ES-I3 (cell line): ENCODE measurements at regions not wholly inside any gene's neighbourhood (a gene's known extent, or its start where the extent isn't known, plus 50 kb on each side); places are given as distances from the start of the nearest gene placed in this dataset.
"Not testable (repeated sequence)": the region's sequence is repeated elsewhere in the genome, so short reads cannot be mapped to it uniquely, and the experiment has no call there.

Experiments used
- H3K36me3 ChIP-seq: 2 replicates; pipeline ENCODE4 v1.6.1; 2013; ENCODE audit warnings: mild to moderate bottlenecking, low read length, control low read depth, moderate library complexity; ENCODE audit not compliant: insufficient read depth
- H3K4me1 ChIP-seq: 2 replicates; pipeline ENCODE4 v1.6.1; 2013; ENCODE audit warnings: mild to moderate bottlenecking, control low read depth, low read length; ENCODE audit not compliant: insufficient read depth
- H3K9ac ChIP-seq: 2 replicates; pipeline ENCODE4 v1.6.1; 2013; ENCODE audit warnings: low read depth, mild to moderate bottlenecking, low read length, moderate library complexity
- H3K9me3 ChIP-seq: 2 replicates; pipeline ENCODE4 v1.6.1; 2013; ENCODE audit warnings: mild to moderate bottlenecking, low read length, moderate library complexity; ENCODE audit not compliant: control insufficient read depth, insufficient read depth

DNA sequence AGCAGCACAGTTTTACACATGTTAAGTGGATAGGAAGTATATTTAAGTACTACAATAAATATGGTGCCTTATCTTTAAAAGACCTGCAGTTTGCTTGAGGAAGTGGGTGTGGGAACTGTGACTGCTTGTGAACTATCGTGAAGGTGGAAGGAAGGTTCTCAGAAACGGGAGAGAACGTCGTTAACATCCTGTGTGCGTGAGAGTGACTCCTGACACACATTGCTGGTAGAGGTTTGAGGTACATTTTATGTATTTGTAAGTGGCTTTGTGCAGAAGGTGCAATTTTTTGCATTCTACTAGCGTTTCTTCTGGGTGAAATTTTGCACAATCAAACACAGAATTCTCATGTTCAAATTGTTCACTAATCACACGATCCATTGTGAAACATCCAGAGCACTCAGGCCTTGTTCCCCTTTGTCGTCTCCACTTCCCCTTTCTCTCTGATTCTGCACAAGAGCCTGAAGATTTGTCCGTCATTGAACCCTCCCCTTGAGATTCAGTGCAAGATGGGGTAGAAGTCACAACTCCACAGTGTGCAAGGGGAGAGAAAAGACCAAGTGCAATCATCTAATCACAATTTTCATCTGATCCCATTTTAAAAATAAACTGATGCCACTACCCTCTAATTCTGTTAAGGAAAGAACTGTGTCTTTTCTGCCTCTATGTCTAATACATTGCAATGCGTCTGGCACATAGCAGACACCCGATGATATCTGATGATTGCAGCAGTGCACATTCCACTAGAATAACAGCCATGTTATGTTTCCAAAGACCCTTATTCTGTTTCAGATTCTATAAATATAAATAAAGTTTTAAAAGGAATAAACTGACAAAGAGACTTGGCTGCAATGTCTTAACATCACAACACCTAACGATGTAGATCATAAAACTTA, 279.9 kb downstream of the NEBL start:
- no peaks in the 10 kb centered on the region; the same call in 1 of the 2 replicates for H3K9me3 ChIP-seq
- H3K9ac ChIP-seq: no peak overlapping the region
- H3K36me3 ChIP-seq: no peaks in the 10 kb centered on the region
- peaks cover 21% of the 10 kb centered on the region for H3K4me1 ChIP-seq

DNA sequence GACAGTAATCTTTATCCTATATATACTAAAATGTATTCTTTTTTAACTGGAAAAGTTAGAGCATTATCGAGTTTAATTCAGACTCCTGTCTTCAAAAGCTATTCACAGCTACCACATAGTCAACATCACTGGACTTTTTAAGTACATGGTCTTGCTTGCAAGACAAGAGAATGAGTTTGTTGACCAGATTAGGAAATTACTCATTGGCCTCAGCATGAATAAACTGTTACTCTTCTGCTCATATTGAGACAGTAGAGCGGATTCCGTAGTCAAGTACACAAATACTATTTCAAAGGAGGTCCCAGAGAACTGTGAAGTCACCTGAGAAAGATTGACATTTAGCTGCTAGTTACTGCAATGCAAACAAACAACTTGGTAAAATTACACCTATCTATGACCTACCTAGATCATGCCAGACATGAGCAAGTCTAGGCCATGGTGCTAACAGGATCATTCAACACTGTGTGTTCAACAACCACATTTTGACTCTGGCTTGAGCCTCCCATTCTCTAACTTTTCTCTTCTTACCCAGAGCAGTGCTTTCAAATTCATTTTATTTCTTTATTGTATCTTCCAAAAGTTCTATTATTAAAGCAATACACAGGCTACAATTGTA, 280.9 kb downstream of the NEBL start:
- H3K9me3 ChIP-seq: no peaks in the 10 kb centered on the region; the same call in 1 of the 2 replicates
- H3K36me3 ChIP-seq: no peaks in the 10 kb centered on the region

DNA sequence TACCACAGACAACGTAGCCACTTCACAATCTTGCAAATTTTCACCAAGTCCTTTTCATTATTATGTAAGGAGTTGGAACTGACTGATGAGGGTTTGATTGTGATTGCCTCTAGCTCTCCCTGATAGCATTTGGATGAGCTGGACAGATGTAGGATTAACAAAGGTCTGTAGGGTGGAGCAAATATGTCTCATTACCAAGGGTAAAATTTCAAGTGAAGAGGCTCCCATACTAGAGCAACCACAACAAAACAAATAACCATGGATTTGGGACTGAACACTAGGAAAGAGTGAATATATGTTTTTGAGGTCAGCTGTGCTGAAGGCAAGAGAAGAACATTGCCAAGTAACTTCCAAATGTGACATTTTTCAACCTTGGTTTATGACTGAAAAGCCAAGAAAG, 281.7 kb downstream of the NEBL start:
- Histone ChIP-seq H3K4me1 (peaks cover 21% of the 10 kb centered on the region), H3K9ac (no peak overlapping the region), H3K9me3 (no peaks in the 10 kb centered on the region; the same call in 1 of the 2 replicates), H3K36me3 (no peaks in the 10 kb centered on the region)

More for the DNA sequence above, 280.9 kb downstream of the NEBL start:
- Histone ChIP-seq H3K4me1 (peaks cover 21% of the 10 kb centered on the region), H3K9ac (no peak overlapping the region)

DNA sequence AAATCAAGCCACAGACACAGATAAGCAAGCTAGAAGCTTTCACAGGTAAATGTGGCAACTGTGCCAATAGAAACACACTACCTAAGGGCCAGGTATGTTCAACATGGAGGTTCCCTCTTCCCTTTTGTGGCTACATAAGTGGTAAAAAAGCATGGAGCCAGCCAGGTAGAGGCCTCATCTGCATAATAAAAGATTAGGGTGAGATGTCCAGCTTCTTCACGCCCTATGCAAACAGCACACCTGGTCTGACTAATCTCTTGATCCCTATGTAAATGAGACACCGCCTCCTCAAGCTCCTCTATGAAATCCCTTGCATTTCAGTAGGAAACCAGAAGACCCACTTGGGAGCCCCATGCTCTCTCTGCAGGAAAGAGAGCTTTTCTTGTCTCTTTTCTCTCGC, 282.2 kb downstream of the NEBL start:
- Histone ChIP-seq H3K36me3 (no peaks in the 10 kb centered on the region), H3K9ac (no peak overlapping the region), H3K9me3 (no peaks in the 10 kb centered on the region; the same call in 1 of the 2 replicates), H3K4me1 (peaks cover 21% of the 10 kb centered on the region)

DNA sequence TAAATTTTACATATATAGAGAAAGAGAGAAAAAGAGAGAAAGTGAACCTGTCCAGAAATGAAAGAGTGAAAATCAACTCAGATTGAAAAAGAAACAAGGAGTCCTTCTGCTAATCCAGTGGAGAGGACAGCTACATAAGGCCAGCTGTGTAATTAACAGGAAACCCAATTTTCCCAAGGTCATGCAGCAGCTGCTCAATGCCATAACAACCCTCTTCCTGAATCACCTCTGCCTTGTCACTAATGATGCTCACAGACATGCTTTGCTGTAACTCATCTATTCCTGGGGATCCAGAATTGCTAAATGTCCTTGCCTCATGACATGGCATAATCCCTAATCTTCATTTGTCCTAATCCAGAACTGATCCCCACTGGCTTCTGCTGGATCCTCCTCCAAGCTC, 288.6 kb downstream of the NEBL start:
- Histone ChIP-seq H3K4me1 (no peaks in the 10 kb centered on the region), H3K36me3 (no peaks in the 10 kb centered on the region), H3K9ac (no peak overlapping the region), H3K9me3 (no peaks in the 10 kb centered on the region; the same call in 1 of the 2 replicates)

DNA sequence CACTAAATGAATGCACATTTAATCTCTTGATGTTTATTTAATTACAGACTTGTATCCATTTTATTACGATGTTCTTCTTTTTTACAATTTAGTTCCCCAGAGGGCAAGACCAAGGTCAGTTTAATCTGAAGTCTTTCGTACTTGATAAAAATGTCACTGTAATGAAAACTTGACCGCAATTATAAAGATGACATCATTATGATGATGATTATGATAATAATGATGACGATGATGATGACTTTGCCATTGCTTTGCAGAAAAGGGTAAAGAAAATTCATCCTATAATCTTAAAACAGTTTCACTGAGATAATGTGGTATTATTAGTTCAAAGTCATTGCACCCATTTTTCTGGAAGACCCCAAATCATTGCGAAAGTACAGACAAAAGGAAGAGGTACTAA, 290.1 kb downstream of the NEBL start:
- H3K36me3 ChIP-seq: no peaks in the 10 kb centered on the region
- no peaks in the 10 kb centered on the region; the same call in 1 of the 2 replicates for H3K9me3 ChIP-seq
- H3K4me1 ChIP-seq: no peaks in the 10 kb centered on the region
- no peak overlapping the region for H3K9ac ChIP-seq

DNA sequence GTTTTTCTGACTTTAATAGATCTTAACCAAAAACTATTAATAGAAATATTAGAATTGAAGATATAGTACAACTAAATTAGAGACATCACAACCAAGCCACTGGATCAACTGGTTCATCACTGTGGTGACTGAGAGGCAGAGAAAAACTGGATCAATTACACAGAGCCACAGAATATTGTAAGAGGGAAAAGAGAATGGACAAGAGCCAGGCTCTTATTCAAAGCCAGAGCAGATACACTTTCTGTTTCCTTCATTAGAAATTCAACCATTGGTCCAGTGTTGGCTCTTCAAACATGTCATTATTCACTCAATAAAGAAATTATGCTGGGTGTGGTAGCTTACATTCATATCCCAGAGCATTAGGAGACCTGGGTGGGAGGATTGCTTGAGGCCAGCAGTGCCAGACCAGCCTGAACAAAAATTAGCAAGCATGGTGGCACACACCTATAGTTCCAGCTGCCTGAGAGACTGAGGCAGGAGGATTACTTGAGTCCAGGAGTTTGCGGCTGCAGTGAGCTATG, 295.1 kb downstream of the NEBL start:
- Histone ChIP-seq H3K4me1 (peaks cover 19% of the 10 kb centered on the region), H3K9me3 (no peaks in the 10 kb centered on the region), H3K9ac (no peak overlapping the region), H3K36me3 (no peaks in the 10 kb centered on the region)

DNA sequence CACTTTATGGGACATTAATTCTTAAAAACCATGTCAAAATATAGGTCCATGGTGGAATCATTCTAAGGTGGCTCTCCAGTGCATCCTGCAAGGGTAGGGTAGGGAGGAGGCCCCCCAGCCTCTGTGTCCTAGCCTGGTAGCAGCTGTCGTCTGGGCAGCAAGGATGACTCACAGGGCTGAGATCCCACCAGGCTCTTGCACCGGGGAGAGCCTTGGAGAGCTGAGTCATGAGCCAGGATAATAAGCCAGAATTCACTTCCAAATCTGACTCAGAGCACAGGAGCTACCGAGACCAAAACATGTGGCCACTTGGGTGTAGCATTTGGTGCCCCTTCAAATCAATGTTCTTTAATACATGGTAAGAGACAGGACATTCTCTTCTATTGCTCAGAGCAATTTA, 298.5 kb downstream of the NEBL start:
- H3K9ac ChIP-seq: no peak overlapping the region
- peaks cover 24% of the 10 kb centered on the region for H3K4me1 ChIP-seq
- H3K36me3 ChIP-seq: no peaks in the 10 kb centered on the region
- H3K9me3 ChIP-seq: no peaks in the 10 kb centered on the region

DNA sequence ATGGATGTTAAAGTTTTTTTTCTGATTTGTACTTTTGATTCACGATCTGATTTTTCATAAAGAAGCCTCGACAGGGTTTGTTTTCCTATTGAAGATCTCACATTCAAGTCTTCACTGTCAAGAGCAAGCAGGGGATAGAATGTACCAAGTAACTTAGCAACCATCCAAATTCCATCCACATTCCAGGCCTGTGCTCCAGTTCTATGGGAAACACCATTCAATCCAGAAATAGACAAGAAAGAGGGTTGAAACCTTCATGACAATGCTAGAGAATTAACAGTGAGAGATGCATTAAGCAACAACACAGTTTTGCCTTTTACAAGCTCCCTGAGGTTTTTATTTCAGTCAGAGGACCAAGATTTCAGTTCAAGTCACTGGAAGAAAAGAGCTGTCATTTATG, 300.2 kb downstream of the NEBL start:
- H3K36me3 ChIP-seq: no peaks in the 10 kb centered on the region
- H3K4me1 ChIP-seq: peaks cover 24% of the 10 kb centered on the region
- H3K9me3 ChIP-seq: no peaks in the 10 kb centered on the region
- H3K9ac ChIP-seq: no peak overlapping the region

DNA sequence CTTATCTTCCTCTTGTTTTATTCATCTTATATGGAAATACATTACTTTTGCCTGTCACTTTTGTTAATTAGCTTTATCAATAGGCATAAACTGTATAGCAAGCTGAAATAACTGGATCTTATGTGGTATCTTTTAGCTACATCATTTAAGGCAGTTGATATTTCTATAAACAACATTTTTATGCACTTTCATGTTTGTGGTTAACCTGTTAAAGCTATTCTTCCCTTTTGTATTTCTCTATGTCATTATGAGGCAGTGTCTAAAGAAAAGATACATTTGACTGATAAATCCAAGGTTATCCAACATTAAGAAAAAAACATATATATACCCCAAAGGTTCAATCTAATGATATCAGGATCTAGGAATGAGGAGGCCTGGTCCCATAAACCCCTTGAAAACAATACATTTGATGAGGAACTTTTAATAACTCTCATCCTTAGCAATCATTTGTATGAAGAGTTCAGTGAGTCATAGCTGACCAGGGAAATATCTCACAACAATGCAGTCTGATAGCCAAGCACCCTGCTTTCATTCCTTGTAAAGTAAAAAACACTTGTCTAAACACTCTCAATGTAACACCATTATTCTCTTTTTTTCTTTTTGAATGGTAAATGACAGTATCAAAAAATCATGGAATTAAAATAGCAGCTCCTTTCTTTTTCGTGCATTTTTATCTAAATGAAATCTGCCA, 300.9 kb downstream of the NEBL start:
- no peaks in the 10 kb centered on the region for H3K36me3 ChIP-seq
- H3K9ac ChIP-seq: no peak overlapping the region
- peaks cover 24% of the 10 kb centered on the region for H3K4me1 ChIP-seq
- H3K9me3 ChIP-seq: no peaks in the 10 kb centered on the region

DNA sequence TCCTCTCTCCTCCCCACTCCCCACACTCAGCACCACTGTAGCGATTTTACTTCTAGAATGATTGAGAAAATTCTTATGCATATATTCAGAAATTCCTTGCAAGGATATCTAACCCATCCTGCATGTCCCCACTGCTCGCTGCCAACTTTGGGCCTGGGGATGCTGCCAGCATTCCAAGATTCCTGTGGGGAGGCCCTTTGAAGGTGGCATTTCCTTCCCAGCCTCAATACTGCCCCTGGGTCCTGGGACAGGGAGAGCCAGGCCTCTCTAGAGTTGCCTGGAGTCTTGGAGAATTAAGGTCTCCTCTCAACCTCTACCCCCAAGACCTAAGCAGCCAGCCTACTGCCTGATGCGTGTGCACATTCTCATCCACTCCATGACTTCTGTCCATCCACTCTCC, 303.5 kb downstream of the NEBL start:
- H3K9me3 ChIP-seq: no peaks in the 10 kb centered on the region
- no peak overlapping the region for H3K9ac ChIP-seq
- no peaks in the 10 kb centered on the region for H3K36me3 ChIP-seq
- peaks cover 20% of the 10 kb centered on the region for H3K4me1 ChIP-seq

DNA sequence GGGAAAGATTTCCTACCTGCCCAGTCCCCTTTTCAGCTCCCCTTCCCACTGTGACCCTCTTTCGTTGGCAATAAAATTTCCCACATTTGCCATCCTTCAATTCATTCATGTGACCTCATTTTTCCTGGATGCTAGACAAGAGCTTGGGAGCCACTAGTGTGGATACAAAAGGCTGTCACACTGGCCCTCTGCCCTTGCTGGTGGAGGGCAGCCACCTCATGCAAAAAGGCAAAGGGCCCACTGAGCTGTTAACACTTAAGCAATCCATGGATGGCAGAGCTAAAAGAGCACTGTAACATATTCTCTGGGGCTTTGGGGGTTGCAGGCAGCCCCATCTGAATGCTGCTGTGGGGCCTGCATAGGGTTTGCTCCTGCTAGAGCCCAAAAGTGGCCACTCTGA, 315.1 kb downstream of the NEBL start:
- Histone ChIP-seq H3K9ac (no peak overlapping the region), H3K36me3 (no peaks in the 10 kb centered on the region), H3K4me1 (no peaks in the 10 kb centered on the region), H3K9me3 (peaks cover 6% of the 10 kb centered on the region; the same call in 1 of the 2 replicates)

DNA sequence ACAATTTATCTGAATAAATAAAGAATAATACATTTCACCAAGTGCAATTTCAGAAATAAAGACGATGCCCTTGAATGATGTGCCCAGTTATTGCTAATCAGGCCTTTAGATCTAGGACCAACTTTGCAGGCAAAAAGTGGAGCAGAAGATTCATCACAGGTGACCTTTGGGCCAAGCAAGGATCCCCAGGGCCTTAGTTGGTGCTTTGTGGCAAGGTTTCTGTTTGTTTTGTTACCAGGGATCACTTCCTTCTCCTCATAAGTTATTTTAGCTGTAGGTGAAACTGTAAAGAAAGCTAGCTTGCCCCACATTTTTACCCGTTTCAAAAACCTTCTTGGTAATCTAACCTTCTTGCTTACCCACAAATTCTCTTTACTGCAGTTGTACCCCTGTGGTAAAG, 323.2 kb downstream of the NEBL start:
- H3K9me3 ChIP-seq: no peaks in the 10 kb centered on the region
- H3K4me1 ChIP-seq: no peaks in the 10 kb centered on the region
- H3K36me3 ChIP-seq: no peaks in the 10 kb centered on the region
- no peak overlapping the region for H3K9ac ChIP-seq

DNA sequence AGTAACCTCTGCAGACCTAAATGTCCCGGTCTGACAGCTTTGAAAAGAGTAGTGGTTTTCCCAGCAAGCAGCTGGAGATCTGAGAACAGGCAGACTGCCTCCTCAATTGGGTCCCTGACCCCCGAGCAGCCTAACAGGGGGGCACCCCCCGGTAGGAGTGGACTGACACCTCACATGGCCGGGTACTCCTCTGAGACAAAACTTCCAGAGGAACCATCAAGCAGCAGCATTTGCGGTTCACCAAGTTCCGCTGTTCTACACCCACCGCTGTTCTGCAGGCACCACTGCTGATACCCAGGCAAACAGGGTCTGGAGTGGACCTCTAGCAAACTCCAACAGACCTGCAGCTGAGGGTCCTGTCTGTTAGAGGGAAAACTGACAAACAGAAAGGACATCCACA, 341.1 kb downstream of the NEBL start:
- not testable (repeated sequence) for H3K36me3 ChIP-seq, H3K4me1 ChIP-seq, H3K9me3 ChIP-seq, H3K9ac ChIP-seq
